Endothelial cell (in vitro differentiated cells): ENCODE measurements at regions not wholly inside any gene's neighbourhood (a gene's known extent, or its start where the extent isn't known, plus 50 kb on each side); places are given as distances from the start of the nearest gene placed in this dataset.

Experiments
- DNase-seq: peaks from one replicate; pipeline ENCODE4 v3.0.0; 2021; ENCODE audit warnings: low spot score
- H3K27ac Mint-ChIP-seq: one replicate; pipeline ENCODE4 v1.8.0; 2021; ENCODE audit warnings: mixed read lengths, inconsistent platforms; ENCODE audit not compliant: unreplicated experiment
- H3K27me3 Mint-ChIP-seq: one replicate; pipeline ENCODE4 v1.8.0; 2021; ENCODE audit warnings: mild to moderate bottlenecking, moderate library complexity, mixed read lengths, inconsistent platforms; ENCODE audit not compliant: unreplicated experiment
- H3K36me3 Mint-ChIP-seq: one replicate; pipeline ENCODE4 v1.8.0; 2021; ENCODE audit warnings: mild to moderate bottlenecking, low read depth, mixed read lengths, inconsistent platforms; ENCODE audit not compliant: unreplicated experiment
- H3K4me1 Mint-ChIP-seq: one replicate; pipeline ENCODE4 v1.8.0; 2021; ENCODE audit warnings: mild to moderate bottlenecking, mixed read lengths, inconsistent platforms; ENCODE audit not compliant: unreplicated experiment
- H3K4me3 Mint-ChIP-seq: one replicate; pipeline ENCODE4 v1.8.0; 2021; ENCODE audit warnings: mild to moderate bottlenecking, mixed read lengths, inconsistent platforms; ENCODE audit not compliant: unreplicated experiment
- H3K9me3 Mint-ChIP-seq: one replicate; pipeline ENCODE4 v1.8.0; 2021; ENCODE audit warnings: mixed read lengths, inconsistent platforms; ENCODE audit not compliant: unreplicated experiment
- TF ChIP-seq, protein P1 (sequence below): fragments of 200-600 bp; sonication (generic); IDR thresholded peaks from one replicate; pipeline ENCODE4 v1.5.0; 2021; ENCODE audit warnings: antibody characterized with exemption; ENCODE audit not compliant: unreplicated experiment

- no peak overlapping the region for H3K4me3 Mint-ChIP-seq
- H3K36me3 Mint-ChIP-seq: no peaks in the 10 kb centered on the region
- no peak overlapping the region for H3K27ac Mint-ChIP-seq
- peaks cover 15% of the 10 kb centered on the region for H3K4me1 Mint-ChIP-seq
- TF ChIP-seq, protein P1, sequence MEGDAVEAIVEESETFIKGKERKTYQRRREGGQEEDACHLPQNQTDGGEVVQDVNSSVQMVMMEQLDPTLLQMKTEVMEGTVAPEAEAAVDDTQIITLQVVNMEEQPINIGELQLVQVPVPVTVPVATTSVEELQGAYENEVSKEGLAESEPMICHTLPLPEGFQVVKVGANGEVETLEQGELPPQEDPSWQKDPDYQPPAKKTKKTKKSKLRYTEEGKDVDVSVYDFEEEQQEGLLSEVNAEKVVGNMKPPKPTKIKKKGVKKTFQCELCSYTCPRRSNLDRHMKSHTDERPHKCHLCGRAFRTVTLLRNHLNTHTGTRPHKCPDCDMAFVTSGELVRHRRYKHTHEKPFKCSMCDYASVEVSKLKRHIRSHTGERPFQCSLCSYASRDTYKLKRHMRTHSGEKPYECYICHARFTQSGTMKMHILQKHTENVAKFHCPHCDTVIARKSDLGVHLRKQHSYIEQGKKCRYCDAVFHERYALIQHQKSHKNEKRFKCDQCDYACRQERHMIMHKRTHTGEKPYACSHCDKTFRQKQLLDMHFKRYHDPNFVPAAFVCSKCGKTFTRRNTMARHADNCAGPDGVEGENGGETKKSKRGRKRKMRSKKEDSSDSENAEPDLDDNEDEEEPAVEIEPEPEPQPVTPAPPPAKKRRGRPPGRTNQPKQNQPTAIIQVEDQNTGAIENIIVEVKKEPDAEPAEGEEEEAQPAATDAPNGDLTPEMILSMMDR: no peak
- no peaks in the 10 kb centered on the region for H3K9me3 Mint-ChIP-seq
- DNase-seq: no peak
- H3K27me3 Mint-ChIP-seq: peaks cover 5% of the 10 kb centered on the region
Observed at GRCh38 chr13:109626386-109627171, 159.8 kb downstream of the IRS2 start.

DNA sequence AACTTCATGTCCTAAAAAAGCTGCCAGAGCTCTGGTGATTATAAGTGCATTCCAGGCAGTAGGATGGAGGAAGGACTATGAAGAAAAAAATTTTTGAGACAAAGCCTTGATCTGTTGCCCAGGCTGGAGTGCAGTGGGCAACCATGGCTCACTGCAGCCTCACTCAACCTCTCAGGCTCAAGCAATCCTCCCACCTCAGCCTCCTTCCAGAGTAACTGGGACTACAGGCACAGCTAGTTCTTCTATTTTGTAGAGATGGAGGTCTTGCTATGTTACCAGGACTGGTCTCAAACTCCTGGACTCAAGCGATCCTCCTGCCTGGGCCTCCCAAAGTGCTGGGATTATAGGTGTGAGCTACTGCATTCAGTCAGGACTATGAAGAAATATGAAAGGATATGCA, 161.2 kb downstream of the IRS2 start:
- H3K27me3 Mint-ChIP-seq: peaks cover 5% of the 10 kb centered on the region
- H3K4me3 Mint-ChIP-seq: no peak overlapping the region
- H3K27ac Mint-ChIP-seq: no peak overlapping the region

GRCh38 chr13:109622006-109622405, 164.4 kb downstream of the IRS2 start:
- Mint-ChIP-seq H3K4me3 (no peak overlapping the region), H3K36me3 (no peaks in the 10 kb centered on the region), H3K27me3 (peaks cover 2% of the 10 kb centered on the region), H3K9me3 (no peaks in the 10 kb centered on the region), H3K27ac (no peak overlapping the region), H3K4me1 (peaks cover 5% of the 10 kb centered on the region)
- DNase-seq: no peak
- TF ChIP-seq, protein P1: no peak

More for the DNA sequence above, 161.2 kb downstream of the IRS2 start:
- DNase-seq: no peak
- no peaks in the 10 kb centered on the region for H3K36me3 Mint-ChIP-seq
- H3K4me1 Mint-ChIP-seq: peaks cover 15% of the 10 kb centered on the region
- TF ChIP-seq, protein P1: no peak
- H3K9me3 Mint-ChIP-seq: no peaks in the 10 kb centered on the region

DNA sequence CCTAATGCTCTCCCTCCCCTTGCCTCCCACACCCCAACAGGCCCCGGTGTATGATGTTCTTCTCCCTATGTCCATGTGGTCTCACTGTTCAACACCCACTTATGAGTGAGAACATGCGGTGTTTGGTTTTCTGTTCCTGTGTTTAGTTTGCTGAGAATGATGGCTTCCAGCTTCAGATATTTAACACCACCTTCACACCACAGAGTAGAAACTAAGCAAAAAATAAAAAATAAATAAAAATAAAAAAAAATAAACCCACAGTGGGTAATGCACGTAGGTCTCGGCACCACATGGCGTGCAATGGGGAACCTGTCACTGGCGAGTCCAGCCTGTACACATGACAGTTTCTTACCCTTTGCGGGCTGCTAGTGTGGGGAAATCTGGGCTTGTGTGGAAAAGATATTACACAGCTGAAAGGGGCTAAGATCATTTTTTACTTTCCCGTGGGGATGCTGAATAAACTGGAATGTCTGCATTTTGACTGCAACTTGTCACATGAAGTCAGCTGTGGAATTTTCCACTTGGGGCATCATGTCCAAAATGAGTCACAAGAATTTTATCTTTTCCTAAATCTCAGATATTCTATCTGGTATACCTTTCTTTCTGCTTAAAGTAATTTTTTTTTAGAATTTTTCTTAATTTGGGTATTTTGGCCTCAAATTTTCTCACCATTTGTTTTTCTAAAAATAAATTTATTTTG, 170.5 kb downstream of the IRS2 start:
- H3K4me3 Mint-ChIP-seq: no peak overlapping the region
- H3K27ac Mint-ChIP-seq: no peak overlapping the region
- no peaks in the 10 kb centered on the region for H3K36me3 Mint-ChIP-seq
- H3K27me3 Mint-ChIP-seq: peaks cover 3% of the 10 kb centered on the region
- H3K4me1 Mint-ChIP-seq: no peaks in the 10 kb centered on the region
- H3K9me3 Mint-ChIP-seq: no peaks in the 10 kb centered on the region
- TF ChIP-seq, protein P1: no peak
- DNase-seq: no peak
